NCI-H748 (cell line): ENCODE measurements at regions not wholly inside any gene's neighbourhood (a gene's known extent, or its start where the extent isn't known, plus 50 kb on each side); places are given as distances from the start of the nearest gene placed in this dataset.
"Not testable (repeated sequence)": the region's sequence is repeated elsewhere in the genome, so short reads cannot be mapped to it uniquely, and the experiment has no call there.

Source experiments
- DNase-seq: peaks from one replicate; lab custom pipeline; 2025; ENCODE audit not compliant: unreplicated experiment; lab: John Stamatoyannopoulos, UW

DNA sequence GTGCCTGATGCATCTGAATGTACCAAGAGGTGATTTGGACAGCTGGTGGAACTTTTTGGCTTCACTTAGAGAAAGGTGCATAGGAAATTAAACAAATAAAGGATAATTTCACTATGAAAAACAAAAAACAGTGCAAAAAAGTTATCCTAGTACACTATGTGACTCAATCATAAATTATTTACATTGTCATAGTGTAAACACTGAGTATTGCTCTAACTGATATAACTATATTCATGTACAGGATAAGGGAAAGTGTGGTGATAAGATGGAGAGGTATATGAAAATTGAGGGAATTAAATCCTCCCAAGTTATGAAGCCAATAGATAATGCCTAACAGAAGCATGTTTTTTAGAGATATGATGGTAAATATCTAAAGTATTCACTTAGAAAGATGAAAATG is 50.2 kb upstream of the CPNE4 start:
- DNase-seq = no peak

DNA sequence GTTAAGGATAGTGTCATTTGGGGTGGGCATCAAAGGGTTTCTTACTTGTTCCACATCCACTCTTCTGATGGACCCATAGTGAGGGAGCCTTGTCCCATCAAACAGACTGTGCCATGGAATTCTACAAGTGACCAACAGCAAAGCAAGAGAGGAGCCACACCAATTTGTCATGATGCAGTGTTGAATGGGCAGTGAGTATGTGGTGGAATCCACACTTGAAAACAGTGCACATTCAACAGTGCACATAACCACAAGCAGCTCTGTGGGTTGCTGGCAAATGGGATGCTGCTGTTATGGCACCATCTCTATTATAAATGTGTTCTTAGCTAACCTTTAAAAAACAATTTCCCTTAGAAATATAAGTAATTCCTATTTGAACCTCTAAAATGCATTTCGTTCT is 52.5 kb upstream of the CPNE4 start:
- DNase-seq = no peak

DNA sequence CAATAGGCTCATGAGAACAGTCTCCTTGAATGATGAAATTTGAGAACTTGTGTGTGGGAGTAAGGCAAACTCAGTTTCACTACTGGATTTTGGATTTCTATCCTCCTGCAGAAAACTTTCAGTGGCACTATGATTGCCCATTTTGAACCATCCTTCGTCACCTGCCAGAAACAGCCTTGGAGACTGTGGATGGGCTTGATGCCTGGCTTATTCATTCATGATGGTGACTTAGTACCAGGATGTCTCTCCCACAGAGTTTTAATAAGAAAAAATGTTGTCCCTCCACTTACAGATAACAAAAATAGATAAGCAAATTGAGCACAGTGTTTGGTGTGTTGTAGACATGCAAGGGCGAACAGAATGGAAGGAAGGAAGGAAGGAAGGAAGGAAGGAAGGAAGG is 53.5 kb upstream of the CPNE4 start:
- DNase-seq = no peak

DNA sequence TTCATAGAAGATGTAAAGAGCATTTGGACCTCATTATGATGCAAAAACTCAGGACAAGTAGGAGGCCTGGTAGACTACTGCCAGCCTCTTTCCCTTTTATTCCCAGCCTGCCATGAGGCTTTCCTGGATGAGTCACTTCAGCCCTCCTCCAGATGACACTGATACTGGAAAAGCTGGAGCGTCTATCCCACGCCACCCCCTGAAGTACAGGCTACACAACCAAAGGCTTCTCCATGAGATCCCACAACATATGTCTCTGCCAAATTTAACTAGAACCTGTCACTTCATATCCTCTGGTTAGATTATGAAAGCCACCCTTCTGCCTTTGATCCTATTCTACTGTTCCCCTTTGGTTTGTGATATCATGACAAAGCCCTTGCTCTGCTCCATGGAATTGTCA is 56.1 kb upstream of the CPNE4 start:
- DNase-seq = no peak

DNA sequence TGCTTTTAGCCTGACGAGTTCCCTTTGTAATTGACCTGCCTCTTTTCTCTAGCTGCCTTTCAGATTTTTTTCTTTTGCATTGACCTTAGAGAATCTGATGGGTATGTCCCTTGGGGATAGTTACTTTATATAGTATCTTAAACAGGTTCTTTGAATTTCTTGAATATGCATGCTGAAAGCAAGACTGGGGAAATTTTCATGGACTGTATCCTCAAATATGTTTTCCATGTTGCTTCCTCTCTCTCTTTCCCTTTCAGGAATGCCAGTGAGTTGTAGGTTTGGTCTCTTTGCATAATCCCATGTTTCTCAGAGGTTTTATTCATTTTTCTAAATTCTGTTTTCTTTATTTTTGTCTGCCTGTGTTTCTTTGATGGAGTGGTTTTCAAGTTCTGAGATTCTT is 81.8 kb upstream of the CPNE4 start:
- no peak for DNase-seq

DNA sequence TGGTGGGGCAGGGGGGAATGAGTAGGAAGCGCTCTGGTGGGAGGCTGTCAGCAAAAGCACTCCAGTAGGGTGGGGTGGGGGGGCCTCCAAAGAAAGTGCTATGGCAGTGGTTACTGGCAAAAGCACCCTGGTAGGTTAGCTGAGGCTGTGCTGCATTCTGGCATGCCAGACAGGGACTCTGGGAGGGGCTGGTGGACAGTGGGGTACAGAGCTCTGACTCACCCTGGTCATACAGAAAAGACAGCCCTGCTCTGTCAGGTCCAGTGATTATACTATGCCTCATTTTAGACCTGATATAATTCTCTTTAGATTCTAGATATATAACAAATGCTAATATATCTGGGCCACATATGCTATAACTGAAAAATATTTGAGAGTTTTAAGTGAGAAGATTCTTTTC is 82.8 kb upstream of the CPNE4 start:
- DNase-seq = no peak

DNA sequence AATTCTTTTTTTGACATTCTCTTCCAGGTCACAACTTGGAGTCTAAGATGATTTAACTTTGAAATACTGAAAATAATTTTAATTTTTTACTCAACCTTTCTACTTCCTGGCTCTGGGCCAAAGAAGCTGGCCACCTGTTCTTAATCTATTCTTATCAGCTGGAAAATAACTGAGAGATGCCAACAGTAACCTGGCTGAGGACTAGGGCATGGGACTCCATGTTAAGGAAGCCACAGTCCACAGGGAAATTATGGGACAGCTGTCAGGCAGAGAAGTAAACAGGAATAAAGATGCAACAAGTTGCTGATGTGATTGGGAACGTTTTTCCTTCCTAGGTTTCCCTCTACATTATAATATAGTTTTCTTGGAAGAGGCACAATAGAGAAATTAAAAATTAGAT is 84.7 kb upstream of the CPNE4 start:
- no peak for DNase-seq

DNA sequence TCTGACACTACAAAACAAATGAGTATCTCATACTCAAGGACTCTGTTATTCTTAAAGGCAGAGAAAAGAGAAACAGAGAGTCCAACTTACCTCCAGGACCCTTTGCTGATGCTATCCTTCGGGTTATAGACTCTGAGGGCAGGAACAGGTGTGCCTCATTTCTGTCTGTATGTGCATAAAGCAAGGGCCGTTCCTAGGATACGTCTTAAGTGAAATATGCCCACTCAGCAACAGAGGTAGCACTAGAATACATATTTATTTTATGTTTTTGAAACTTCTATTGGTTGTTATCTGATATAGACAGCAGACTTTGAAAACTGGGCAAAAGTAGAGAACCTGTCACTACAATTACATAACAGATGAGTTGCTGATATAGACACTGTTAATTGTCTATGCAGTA is 89.3 kb upstream of the CPNE4 start:
- DNase-seq = no peak

DNA sequence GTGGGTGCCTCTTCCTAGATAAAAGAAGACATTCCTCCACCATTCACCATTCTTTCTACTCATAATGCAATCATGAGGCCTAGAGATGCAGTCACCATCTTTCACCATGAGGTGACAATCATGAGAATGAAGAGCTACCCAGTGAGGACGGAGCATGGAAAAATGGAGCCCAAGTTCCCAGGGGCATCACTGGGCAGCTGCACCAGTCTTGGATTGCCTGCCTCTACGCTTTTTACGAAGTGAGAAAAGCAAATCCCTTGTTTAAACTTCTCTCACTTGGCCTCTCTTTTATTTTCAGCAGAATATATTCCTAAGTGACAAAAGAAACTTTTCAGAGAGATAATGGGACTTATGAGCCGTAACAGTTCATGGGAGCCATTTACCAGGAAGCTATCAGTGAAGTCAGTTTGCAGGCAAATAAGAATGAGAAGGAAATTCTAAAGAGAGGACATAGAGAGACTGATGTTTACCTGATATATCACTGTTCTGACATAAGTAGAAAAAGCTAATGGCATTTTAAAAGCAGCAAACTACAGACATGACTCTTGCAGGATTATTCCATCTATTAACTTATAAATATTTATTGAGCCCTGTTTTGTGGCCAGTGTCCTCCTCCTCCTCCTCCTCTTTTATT is 90.0 kb upstream of the CPNE4 start:
- DNase-seq = no peak

DNA sequence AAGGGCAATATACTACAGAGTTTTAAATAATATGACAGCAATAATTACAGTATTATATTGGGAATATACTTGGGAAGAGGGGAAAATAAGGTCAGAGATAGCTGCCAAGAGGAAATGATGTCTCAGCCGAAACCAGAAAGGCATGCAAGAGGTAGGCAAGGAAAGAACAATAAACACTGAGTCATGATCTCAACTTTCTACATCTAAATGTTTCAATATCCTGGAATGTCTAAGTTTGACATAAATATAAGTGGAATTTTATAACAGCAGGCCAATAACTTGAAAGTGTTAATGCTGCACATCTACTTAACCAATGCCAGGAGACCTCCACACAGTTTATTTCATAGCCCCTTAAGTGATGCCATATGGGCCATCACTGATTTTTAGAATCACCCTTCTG is 99.8 kb upstream of the CPNE4 start:
- no peak for DNase-seq

DNA sequence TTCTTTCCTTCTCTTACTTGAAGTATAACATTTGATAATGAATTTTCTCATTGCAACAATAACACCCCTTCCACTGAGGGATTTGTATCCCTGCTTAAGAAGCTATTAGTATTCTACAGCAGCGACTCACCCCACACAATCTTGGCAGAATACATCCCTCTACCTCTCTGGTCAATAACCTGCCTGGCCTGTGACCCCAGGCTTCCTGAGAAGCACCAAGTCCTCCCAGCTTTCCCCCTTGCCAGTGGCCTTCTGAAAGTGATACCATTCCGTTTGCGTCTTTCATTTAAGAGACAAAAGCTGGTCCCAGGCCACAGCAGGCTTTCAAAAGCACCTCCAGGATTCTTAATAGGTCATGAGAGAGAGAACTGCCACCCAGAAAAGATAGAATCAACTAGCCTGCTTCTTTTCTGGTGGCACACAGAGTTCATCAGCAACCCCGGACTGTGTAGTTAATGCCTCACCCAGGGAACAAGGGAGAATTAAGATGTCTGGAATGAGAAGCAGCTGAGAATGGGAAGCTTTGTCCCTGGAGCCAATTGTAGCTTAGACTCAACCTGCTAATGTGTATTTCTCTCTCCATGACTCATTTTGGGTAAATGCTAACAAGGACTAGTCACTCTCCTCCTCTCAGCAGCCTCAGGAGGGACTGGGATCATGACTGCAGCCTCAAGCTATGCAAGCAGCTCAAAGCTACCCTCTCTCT is 101.0 kb upstream of the CPNE4 start:
- DNase-seq = no peak

DNA sequence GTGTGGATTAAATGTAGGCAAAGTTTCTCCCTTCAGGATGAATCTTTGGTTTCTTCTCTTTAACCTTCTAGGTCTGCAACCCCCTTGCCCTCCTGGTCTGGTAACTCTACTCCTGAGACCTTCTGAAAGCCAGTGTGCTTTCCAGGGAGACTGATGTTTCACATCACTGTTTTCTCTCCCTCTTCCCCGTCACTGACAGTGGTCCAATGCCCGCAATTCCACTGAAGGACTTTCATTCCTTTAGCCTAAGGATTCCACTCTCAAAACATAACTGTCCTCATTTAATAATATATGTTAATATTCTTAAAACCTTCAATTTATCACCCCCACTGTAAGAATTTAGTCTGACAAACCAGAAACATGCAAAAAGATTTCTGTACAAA is 101.5 kb upstream of the CPNE4 start:
- DNase-seq = no peak

DNA sequence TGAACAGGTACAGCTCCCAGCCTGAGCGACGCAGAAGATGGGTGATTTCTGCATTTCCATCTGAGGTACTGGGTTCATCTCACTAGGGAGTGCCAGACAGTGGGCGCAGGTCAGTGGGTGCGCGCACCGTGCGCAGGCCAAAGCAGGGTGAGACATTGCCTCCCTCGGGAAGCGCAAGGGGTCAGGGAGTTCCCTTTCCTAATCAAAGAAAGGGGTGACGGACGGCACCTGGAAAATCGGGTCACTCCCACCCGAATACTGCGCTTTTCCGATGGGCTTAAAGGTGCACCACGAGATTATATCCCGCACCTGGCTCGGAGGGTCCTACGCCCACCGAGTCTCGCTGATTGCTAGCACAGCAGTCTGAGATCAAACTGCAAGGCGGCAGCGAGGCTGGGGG is 102.1 kb upstream of the CPNE4 start:
- not testable (repeated sequence) for DNase-seq

DNA sequence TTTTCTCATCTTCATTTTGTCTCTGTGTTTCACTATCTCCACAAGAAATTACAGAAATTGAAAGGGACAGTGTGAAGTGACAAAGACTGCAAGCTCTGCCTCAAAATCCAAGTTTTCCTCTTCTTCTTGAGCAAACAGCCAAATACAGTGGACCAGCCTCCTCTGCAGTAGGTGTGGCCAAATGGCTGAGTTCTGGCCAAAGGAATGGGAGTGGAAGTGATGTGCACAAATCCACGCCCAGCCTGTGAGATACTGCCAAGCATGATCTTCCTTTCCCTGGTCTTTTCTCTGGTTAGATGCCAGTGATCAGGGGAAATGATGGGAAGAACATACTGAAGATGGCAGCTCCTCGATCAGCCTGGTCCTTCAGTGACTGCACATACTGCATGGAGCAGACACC is 111.0 kb upstream of the CPNE4 start:
- DNase-seq = no peak

DNA sequence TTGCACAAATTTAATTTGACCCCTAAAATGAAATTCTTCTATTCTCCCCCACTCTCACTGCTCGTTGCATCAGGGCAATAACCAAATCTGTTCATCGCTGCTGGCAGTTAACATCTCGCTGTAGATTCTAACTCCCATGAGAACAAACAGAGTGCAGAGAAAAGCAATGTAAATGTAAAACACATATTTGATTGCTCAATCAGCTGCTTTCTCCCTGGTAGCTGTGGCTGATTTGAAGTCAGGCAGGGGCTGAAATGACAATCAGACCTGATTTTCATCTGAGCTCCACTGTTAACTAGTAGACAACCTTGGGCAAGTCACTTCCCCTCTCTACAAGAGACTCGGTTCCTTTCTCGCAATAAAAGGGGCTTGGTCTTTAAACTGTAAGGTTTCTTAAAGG is 119.8 kb upstream of the CPNE4 start:
- DNase-seq = no peak

DNA sequence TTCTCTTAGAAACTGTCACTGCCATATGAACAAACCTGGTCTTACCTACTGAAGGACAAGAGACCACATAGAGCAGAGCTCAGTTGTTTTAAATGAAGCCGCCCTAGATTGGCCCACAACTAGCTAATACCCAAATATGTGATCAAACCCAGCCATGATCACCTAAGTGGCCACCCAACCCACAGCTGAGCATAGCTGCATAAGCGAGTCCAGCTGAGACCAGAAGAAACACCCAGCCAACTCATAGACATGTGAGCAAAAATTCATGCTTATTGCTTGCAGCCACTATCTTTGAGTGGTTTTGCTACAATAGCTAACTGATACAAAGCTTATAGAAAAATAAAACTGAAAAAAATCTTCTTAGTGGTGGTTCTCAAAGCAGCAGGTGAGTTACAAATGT is 124.3 kb upstream of the CPNE4 start:
- DNase-seq = no peak

DNA sequence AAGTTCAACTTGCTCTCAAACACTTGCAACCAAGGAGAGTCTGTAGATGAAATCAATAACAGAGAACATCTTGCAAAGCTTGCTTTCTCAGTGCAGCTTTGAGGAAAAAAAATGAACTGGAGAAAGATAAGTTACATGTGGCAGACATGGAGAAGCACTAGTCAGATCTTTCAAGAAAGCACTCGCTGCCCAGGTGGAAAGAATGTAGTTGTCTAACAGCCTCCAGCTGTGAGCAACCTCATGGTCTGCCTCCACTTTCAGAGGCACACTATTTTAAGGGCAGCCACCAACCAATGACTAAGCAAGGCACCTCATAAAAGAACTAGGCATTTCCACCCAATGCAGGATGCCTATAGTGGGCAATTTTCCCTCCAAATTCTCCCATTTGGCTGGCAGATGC is 125.4 kb upstream of the CPNE4 start:
- DNase-seq = no peak

DNA sequence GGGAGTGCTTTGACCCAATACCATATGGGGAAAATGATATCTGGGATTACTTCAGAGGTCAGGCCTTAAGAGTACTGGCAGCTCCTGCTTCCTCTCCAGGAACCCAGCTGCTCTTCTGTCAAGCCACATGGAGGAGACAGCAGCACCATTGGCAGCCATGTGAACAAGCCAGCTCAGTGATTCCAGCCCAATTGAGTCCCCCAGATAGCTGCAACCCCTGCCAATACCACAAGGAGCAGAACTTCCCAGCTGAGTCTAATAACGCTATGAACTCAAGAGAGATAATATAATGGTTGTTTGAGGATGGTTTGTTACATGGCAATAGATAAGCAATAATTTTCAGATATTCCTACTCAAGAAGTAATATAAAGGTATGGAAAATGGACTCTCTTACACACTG is 126.8 kb upstream of the CPNE4 start:
- DNase-seq = no peak

DNA sequence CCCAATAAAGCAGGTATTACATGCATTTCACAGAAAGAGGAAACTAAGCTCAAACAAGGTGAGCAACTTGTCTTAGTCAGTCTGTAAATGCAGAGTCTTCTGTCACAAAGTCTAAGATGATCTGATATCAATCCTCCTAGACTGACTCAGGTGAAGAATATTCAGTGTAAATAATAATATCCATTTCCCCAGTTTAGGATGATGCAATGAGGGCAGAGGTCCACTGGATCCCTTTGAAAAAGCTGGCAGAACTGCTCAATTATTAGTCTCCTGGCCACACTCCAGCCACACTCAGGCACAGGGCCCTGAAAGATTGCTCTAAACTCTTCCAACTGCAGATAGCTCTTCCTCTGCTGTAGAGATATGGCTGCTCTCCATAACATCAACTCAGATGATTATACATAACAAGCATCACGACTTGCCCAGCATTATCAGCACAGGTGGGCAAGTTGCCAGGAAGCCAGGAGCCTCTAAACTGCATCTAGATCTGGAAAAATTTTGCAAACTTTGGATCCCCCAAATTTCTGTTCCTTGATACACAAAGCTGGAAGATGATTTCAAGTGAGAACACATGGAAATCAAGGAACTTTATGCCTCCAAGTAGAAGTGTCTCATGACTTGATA is 129.8 kb upstream of the CPNE4 start:
- no peak for DNase-seq

DNA sequence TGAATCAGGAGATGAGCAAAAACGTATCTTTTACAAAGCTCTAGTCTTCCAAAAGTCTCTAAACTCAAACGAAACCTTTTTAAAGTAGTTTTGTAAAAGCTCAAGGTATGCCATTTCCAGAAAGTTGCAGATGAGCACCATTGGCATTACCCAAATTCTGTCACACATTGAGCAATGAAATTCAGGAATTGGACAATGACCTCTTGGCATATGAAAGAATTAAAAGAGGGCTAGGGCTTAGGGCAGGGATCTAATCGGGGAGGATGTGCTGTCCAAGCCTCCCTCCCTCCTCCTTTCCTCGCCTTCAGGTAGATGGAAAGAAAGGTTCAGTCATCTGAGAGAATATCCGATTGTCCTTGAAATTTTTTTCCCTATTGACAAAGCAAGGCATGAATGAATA is 133.1 kb upstream of the CPNE4 start:
- no peak for DNase-seq

DNA sequence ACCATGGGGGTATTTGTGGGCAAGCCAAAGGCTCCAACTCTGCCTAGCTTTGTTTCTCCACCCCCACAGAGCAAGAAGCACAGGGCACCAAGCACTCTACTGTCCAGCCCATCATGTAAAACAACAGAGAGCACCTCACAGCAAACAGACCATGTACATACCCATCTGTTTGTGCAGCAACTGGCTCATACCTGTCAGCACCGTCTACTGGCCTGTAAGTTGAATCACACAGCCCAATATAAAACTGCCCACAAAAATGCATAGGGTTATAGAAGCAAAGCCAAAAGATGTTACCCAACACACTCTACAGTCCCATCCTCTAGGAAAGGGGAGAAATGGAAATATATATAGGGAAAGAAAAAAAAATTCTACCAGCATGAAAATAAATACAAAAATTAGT is 139.7 kb upstream of the CPNE4 start:
- DNase-seq = no peak

DNA sequence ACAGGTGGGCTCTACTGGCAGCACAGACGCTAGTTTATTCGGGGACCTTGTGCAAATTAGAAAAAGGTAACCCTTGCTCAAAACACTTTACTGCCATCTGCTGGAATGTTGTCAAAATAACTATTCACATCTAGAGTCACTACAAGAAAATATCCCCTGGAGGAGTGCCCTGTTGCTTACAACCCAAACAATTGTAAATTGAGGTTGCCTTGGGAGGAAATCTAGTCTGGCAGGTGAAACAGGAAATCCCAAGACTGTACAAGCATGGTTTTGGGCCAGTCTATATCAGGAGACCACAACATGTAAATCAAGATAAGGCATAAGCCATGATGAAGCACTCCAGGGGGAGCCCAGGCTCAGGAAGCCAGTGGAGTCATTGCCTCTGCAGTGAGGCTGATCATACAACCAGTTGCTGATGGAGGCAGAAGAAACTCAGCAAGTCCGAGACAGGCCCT is 136.8 kb upstream of the ACP3 start:
- peak; percentile 65 for DNase-seq

DNA sequence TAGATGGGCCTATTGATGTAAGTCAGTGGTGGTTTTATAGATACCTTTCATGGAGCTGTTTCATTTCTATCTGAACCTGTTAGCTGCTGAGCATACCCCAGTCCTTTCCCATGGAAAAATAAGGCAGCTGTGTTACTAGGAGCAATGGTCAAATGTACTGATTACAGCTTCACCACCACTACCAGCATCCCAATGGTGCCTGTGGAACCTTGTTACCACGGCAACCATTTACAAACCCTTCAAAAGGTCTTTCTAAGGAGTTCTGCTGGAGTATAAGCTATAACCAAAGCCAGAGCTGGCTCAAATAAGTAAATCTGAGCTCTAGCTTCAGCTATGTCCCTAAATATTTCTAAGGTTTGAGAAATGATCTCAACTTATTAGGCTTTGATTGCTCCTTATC is 133.4 kb upstream of the ACP3 start:
- peak; percentile 20 for DNase-seq
